ENCODE measurements at regions not wholly inside any gene's neighbourhood (a gene's known extent, or its start where the extent isn't known, plus 50 kb on each side); places are given as distances from the start of the nearest gene placed in this dataset.
"Not testable (repeated sequence)": the region's sequence is repeated elsewhere in the genome, so short reads cannot be mapped to it uniquely, and the experiment has no call there.

GRCh38 chr14:22105006-22105623 is 431.5 kb upstream of the OR4E1 start:
- intact Hi-C loops (cut with micrococcal nuclease) = no loop called here
- H3K4me3 ChIP-seq (replicated peaks in 1 of 2; ENCODE audit: low read depth in 1 of 2, low read length in 2 of 2) = no peak overlapping the region
- H3K79me2 ChIP-seq (ENCODE audit: insufficient read depth, low read length) = no peaks in the 10 kb centered on the region
- H3K4me2 ChIP-seq (ENCODE audit: low read length) = no peak overlapping the region
- no peaks in the 10 kb centered on the region for H3K9me2 ChIP-seq (ENCODE audit: insufficient read depth)
- H4K20me1 ChIP-seq (ENCODE audit: insufficient read depth) = no peaks in the 10 kb centered on the region
- TF ChIP-seq SIN3A (IDR thresholded peaks at IDR 0.05; ENCODE audit: low read depth) (no peak), JUND (IDR thresholded peaks at IDR 0.05) (no peak), CEBPB (IDR thresholded peaks at IDR 0.05; ENCODE audit: low read depth) (no peak), ZFX (IDR thresholded peaks at IDR 0.05) (no peak), POLR2A (IDR thresholded peaks at IDR 0.05; ENCODE audit: borderline replicate concordance, extremely low read depth, insufficient read depth, insufficient read length) (no peak), SRF (IDR thresholded peaks at IDR 0.05; ENCODE audit: low read depth) (no peak), ATF3 (IDR thresholded peaks at IDR 0.05) (no peak), SP1 (IDR thresholded peaks at IDR 0.05; ENCODE audit: low read depth) (no peak), RAD21 (IDR thresholded peaks at IDR 0.05; ENCODE audit: low read depth) (no peak), EZH2 (IDR thresholded peaks at IDR 0.05) (no peak), FOSL1 (IDR thresholded peaks at IDR 0.05; ENCODE audit: low read depth) (no peak), YY1 (IDR thresholded peaks at IDR 0.05; ENCODE audit: extremely low read depth, insufficient replicate concordance, low read depth, low read length) (no peak), CBX3 (IDR thresholded peaks at IDR 0.05; ENCODE audit: low read depth) (no peak)
- TF ChIP-seq, protein P1, sequence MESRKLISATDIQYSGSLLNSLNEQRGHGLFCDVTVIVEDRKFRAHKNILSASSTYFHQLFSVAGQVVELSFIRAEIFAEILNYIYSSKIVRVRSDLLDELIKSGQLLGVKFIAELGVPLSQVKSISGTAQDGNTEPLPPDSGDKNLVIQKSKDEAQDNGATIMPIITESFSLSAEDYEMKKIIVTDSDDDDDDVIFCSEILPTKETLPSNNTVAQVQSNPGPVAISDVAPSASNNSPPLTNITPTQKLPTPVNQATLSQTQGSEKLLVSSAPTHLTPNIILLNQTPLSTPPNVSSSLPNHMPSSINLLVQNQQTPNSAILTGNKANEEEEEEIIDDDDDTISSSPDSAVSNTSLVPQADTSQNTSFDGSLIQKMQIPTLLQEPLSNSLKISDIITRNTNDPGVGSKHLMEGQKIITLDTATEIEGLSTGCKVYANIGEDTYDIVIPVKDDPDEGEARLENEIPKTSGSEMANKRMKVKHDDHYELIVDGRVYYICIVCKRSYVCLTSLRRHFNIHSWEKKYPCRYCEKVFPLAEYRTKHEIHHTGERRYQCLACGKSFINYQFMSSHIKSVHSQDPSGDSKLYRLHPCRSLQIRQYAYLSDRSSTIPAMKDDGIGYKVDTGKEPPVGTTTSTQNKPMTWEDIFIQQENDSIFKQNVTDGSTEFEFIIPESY (IDR thresholded peaks at IDR 0.05; ENCODE audit: extremely low read depth, insufficient replicate concordance, low read length) = no peak
- TF ChIP-seq, protein P2, sequence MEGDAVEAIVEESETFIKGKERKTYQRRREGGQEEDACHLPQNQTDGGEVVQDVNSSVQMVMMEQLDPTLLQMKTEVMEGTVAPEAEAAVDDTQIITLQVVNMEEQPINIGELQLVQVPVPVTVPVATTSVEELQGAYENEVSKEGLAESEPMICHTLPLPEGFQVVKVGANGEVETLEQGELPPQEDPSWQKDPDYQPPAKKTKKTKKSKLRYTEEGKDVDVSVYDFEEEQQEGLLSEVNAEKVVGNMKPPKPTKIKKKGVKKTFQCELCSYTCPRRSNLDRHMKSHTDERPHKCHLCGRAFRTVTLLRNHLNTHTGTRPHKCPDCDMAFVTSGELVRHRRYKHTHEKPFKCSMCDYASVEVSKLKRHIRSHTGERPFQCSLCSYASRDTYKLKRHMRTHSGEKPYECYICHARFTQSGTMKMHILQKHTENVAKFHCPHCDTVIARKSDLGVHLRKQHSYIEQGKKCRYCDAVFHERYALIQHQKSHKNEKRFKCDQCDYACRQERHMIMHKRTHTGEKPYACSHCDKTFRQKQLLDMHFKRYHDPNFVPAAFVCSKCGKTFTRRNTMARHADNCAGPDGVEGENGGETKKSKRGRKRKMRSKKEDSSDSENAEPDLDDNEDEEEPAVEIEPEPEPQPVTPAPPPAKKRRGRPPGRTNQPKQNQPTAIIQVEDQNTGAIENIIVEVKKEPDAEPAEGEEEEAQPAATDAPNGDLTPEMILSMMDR (IDR thresholded peaks at IDR 0.05 in 2 of 3, conservative IDR thresholded peaks at IDR 0.05 in 1 of 3; ENCODE audit: borderline replicate concordance in 1 of 3, insufficient read depth in 1 of 3, low read depth in 2 of 3, low read length in 2 of 3) = no peak
- no peak for ATAC-seq
- CTCF ChIA-PET = interaction anchor here (1.1 to 2.2 kb wide), 2 partner anchors 9 to 21 kb away, joined by 3 to 5 read pairs; no protein-coding TSS in a partner anchor
- RAD21 ChIA-PET (ENCODE audit: low non-redundant PET in 1 of 2, low total read pairs in 2 of 2, uncharacterized antibody in 2 of 2, unreplicated experiment in 2 of 2) = no interaction called here
- no peaks in the 10 kb centered on the region for H3K4me1 ChIP-seq (ENCODE audit: control insufficient read depth in 1 of 2, insufficient read depth in 2 of 2, low read length in 2 of 2)
- H2AFZ ChIP-seq (ENCODE audit: low read depth, low read length, poor library complexity, severe bottlenecking) = no peak overlapping the region
- no TSS peak for BruUV-seq (replicated peaks)
- no peak overlapping the region for H3K27ac ChIP-seq (ENCODE audit: low read depth, low read length)
- H3K27me3 ChIP-seq (ENCODE audit: insufficient read depth, low read length) = peaks cover 26% of the 10 kb centered on the region
- no peaks in the 10 kb centered on the region for H3K9me3 ChIP-seq (ENCODE audit: control insufficient read depth in 1 of 2, insufficient read depth in 1 of 2, low read depth in 1 of 2, low read length in 2 of 2)
- H3K9ac ChIP-seq (ENCODE audit: low read length) = no peak overlapping the region
- POLR2A ChIA-PET = no interaction called here
- DNase-seq (ENCODE audit: low read depth, low spot score) = no peak
- H3K36me3 ChIP-seq (ENCODE audit: control insufficient read depth in 1 of 2, insufficient read depth in 2 of 2, low read length in 2 of 2) = no peaks in the 10 kb centered on the region

DNA sequence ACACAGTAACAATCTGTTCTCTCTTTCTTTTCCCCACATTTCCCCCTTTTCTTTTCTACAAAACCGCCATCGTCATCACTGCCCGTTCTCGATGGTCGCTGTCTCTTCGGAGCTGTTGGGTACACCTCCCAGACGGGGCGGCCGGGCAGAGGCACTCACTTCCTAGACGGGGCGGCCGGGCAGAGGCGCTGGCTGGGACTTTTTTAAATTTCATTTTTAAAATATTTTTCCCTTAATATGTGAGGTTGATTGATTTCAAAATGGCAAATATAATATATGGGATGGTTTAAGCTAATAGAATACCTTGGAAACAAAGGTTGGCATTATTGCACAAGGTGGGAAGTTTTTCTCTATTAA is 427.1 kb upstream of the OR4E1 start:
- H3K4me2 ChIP-seq (ENCODE audit: low read length); H3K79me2 ChIP-seq (ENCODE audit: insufficient read depth, low read length); H3K36me3 ChIP-seq (ENCODE audit: control insufficient read depth in 1 of 2, insufficient read depth in 2 of 2, low read length in 2 of 2); BruUV-seq (replicated peaks); H3K9me3 ChIP-seq (ENCODE audit: control insufficient read depth in 1 of 2, insufficient read depth in 1 of 2, low read depth in 1 of 2, low read length in 2 of 2); H2AFZ ChIP-seq (ENCODE audit: low read depth, low read length, poor library complexity, severe bottlenecking); H3K9ac ChIP-seq (ENCODE audit: low read length); DNase-seq (ENCODE audit: low read depth, low spot score); POLR2A ChIA-PET; H3K27ac ChIP-seq (ENCODE audit: low read depth, low read length); H3K4me3 ChIP-seq (replicated peaks in 1 of 2; ENCODE audit: low read depth in 1 of 2, low read length in 2 of 2); H4K20me1 ChIP-seq (ENCODE audit: insufficient read depth); H3K9me2 ChIP-seq (ENCODE audit: insufficient read depth); intact Hi-C loops (cut with micrococcal nuclease); ATAC-seq; H3K4me1 ChIP-seq (ENCODE audit: control insufficient read depth in 1 of 2, insufficient read depth in 2 of 2, low read length in 2 of 2): not testable (repeated sequence)
- peaks cover 31% of the 10 kb centered on the region for H3K27me3 ChIP-seq (ENCODE audit: insufficient read depth, low read length)
- ChIA-PET RAD21 (ENCODE audit: low non-redundant PET in 1 of 2, low total read pairs in 2 of 2, uncharacterized antibody in 2 of 2, unreplicated experiment in 2 of 2) (interaction anchor here in 1 of 2 experiments (1.0 kb wide), 2 partner anchors 16 to 123 kb away, joined by 3 to 4 read pairs; no protein-coding TSS in a partner anchor), CTCF (interaction anchor here (0.6 to 3.1 kb wide), 24 partner anchors 11 to 239 kb away, joined by 3 to 23 read pairs (median 4); no protein-coding TSS in a partner anchor)
